IMR-90 (cell line): ENCODE measurements at regions not wholly inside any gene's neighbourhood (a gene's known extent, or its start where the extent isn't known, plus 50 kb on each side); places are given as distances from the start of the nearest gene placed in this dataset.

Source experiments
- ATAC-seq: fragments of 200-7000 bp; cut with Tn5 transposase; 2 replicates; pipeline ENCODE4 v1.9.1; 2020; ENCODE audit warnings: low read depth, mild to moderate bottlenecking, moderate library complexity
- BruUV-seq: library from RNA; stranded (reverse); fragments of 400-500 nt; replicated peaks from 2 replicates; lab custom pipeline; 2021; lab: Mats Ljungman, UMichigan
- CTCF ChIA-PET: fragments of 300-600 bp; formaldehyde crosslinking; extraction: SDS; loops from one replicate; lab custom pipeline; 2021; ENCODE audit warnings: antibody characterized with exemption; lab: Yijun Ruan, JAX
- POLR2A ChIA-PET: fragments of 300-600 bp; sonication (Branson Sonifier 250); formaldehyde crosslinking; loops from one replicate; lab custom pipeline; 2022; ENCODE audit warnings: antibody characterized with exemption; ENCODE audit not compliant: unreplicated experiment; lab: Charles Lee
- DNase-seq: peaks from one replicate; pipeline ENCODE4 v3.0.0; 2013
- H2AFZ ChIP-seq: replicated peaks from 2 replicates; pipeline ENCODE3; 2013; ENCODE audit warnings: low read length, mild to moderate bottlenecking; ENCODE audit not compliant: poor library complexity
- H2AK5ac ChIP-seq: 2 replicates; pipeline ENCODE4 v1.6.1; 2013; ENCODE audit warnings: low read depth, low read length, inconsistent platforms
- H2AK9ac ChIP-seq: replicated peaks from 2 replicates; pipeline ENCODE3; 2013; ENCODE audit warnings: mild to moderate bottlenecking, low read depth, low read length, moderate library complexity; ENCODE audit not compliant: poor library complexity
- H2BK120ac ChIP-seq: 2 replicates; pipeline ENCODE4 v1.6.1; 2013; ENCODE audit warnings: low read depth, low read length, inconsistent platforms
- H2BK15ac ChIP-seq: 3 replicates; pipeline ENCODE4 v1.6.1; 2013; ENCODE audit warnings: low read depth, low read length, inconsistent platforms
- H2BK20ac ChIP-seq: 2 replicates; pipeline ENCODE4 v1.6.1; 2013; ENCODE audit warnings: low read depth, mild to moderate bottlenecking, inconsistent platforms, low read length, moderate library complexity
- H2BK5ac ChIP-seq: 2 replicates; pipeline ENCODE4 v1.6.1; 2013; ENCODE audit warnings: mild to moderate bottlenecking, low read depth, low read length, inconsistent platforms; ENCODE audit not compliant: poor library complexity, severe bottlenecking
- H3K14ac ChIP-seq: replicated peaks from 2 replicates; pipeline ENCODE4 v1.6.1; 2013; ENCODE audit warnings: low read depth, low read length, inconsistent platforms
- H3K18ac ChIP-seq: 2 replicates; pipeline ENCODE4 v1.6.1; 2013; ENCODE audit warnings: low read depth, low read length, control low read depth
- H3K23ac ChIP-seq: 2 replicates; pipeline ENCODE4 v1.6.1; 2013; ENCODE audit warnings: low read depth, low read length, inconsistent platforms
- H3K27ac ChIP-seq: 2 replicates; pipeline ENCODE4 v1.5.1; 2013; ENCODE audit warnings: mild to moderate bottlenecking, control low read depth, low read length; ENCODE audit not compliant: insufficient read depth
- H3K27me3 ChIP-seq: 2 replicates; pipeline ENCODE4 v1.6.1; 2013; ENCODE audit warnings: low read length; ENCODE audit not compliant: control insufficient read depth, insufficient read depth
- H3K36me3 ChIP-seq: 2 replicates; pipeline ENCODE4 v1.6.1; 2013; ENCODE audit warnings: low read length, mixed read lengths; ENCODE audit not compliant: control insufficient read depth, insufficient read depth
- H3K4ac ChIP-seq: 2 replicates; pipeline ENCODE4 v1.6.1; 2013; ENCODE audit warnings: low read depth, low read length, inconsistent platforms
- H3K4me1 ChIP-seq: 2 replicates; pipeline ENCODE4 v1.6.1; 2013; ENCODE audit warnings: low read length, mixed read lengths; ENCODE audit not compliant: control insufficient read depth, insufficient read depth
- H3K4me2 ChIP-seq: 2 replicates; pipeline ENCODE4 v1.6.1; 2013; ENCODE audit warnings: low read depth, mild to moderate bottlenecking, control low read depth, low read length, moderate library complexity
- H3K4me3 ChIP-seq: 2 replicates; pipeline ENCODE4 v1.5.1; 2013; ENCODE audit warnings: low read depth, mild to moderate bottlenecking, control low read depth, low read length, moderate library complexity; ENCODE audit not compliant: insufficient read depth
- H3K56ac ChIP-seq: 2 replicates; pipeline ENCODE4 v1.6.1; 2013; ENCODE audit warnings: low read length, inconsistent platforms; ENCODE audit not compliant: insufficient read depth; ENCODE audit errors: extremely low read depth
- H3K79me1 ChIP-seq, 2 experiments: 2 replicates each; pipeline ENCODE4 v1.6.1; 2013; ENCODE audit warnings: low read length in 2 of 2, inconsistent platforms in 1 of 2, low read depth in 1 of 2
- H3K9ac ChIP-seq: 2 replicates; pipeline ENCODE4 v1.6.1; 2013; ENCODE audit warnings: low read depth, low read length, control low read depth
- H3K9me1 ChIP-seq: 2 replicates; pipeline ENCODE4 v1.6.1; 2013; ENCODE audit warnings: low read length, inconsistent platforms; ENCODE audit not compliant: insufficient read depth
- H3K9me3 ChIP-seq: 2 replicates; pipeline ENCODE4 v1.6.1; 2013; ENCODE audit warnings: low read length; ENCODE audit not compliant: control insufficient read depth, insufficient read depth
- H4K20me1 ChIP-seq: 2 replicates; pipeline ENCODE4 v1.6.1; 2013; ENCODE audit warnings: low read length, inconsistent platforms; ENCODE audit not compliant: insufficient read depth
- H4K5ac ChIP-seq: 2 replicates; pipeline ENCODE4 v1.6.1; 2013; ENCODE audit warnings: mild to moderate bottlenecking, low read depth, low read length, control low read depth
- H4K8ac ChIP-seq, 2 experiments: 2 replicates each; pipeline ENCODE4 v1.6.1; 2013; ENCODE audit warnings: low read depth in 2 of 2, low read length in 2 of 2, control low read depth in 1 of 2, inconsistent platforms in 1 of 2
- H4K91ac ChIP-seq: 2 replicates; pipeline ENCODE4 v1.6.1; 2013; ENCODE audit warnings: low read depth, low read length, inconsistent platforms; ENCODE audit not compliant: insufficient read depth
- CEBPB ChIP-seq: IDR thresholded peaks from 2 replicates; pipeline ENCODE4 v1.6.1; 2012; ENCODE audit warnings: low read depth, low read length, improper control_type of control experiment
- CHD1 ChIP-seq: IDR thresholded peaks from 2 replicates; pipeline ENCODE4 v1.6.1; 2012; ENCODE audit warnings: low read depth, low read length, improper control_type of control experiment
- FOS ChIP-seq: fragments of 150-350 bp; IDR thresholded peaks from 2 replicates; pipeline ENCODE4 v1.6.1; 2016; ENCODE audit warnings: low read depth, low read length
- MAFK ChIP-seq: IDR thresholded peaks from 2 replicates; pipeline ENCODE4 v1.6.1; 2012; ENCODE audit warnings: low read depth, low read length, improper control_type of control experiment
- MAZ ChIP-seq: IDR thresholded peaks from 2 replicates; pipeline ENCODE4 v1.6.1; 2012; ENCODE audit warnings: low read depth, mild to moderate bottlenecking, low read length, improper control_type of control experiment, moderate library complexity, borderline replicate concordance
- MXI1 ChIP-seq: IDR thresholded peaks from 2 replicates; pipeline ENCODE4 v1.6.1; 2012; ENCODE audit warnings: low read depth, mild to moderate bottlenecking, low read length, moderate library complexity, borderline replicate concordance
- RFX5 ChIP-seq: IDR thresholded peaks from 2 replicates; pipeline ENCODE4 v1.8.0; 2012; ENCODE audit warnings: low read depth, mild to moderate bottlenecking, low read length, moderate library complexity
- WGBS, 2 experiments: methylation state at CpG; one replicate each; pipeline versions ENCODE4 v1.1.5 to v1.1.7; 2013; ENCODE audit warnings: missing lambda C conversion rate in 2 of 2; ENCODE audit not compliant: insufficient read length in 1 of 2; ENCODE audit errors: extremely low coverage in 2 of 2; 5-methylcytosine and 5-hydroxymethylcytosine counted together
- dilution Hi-C: fragments of 300-500 bp; cut with HindIII; formaldehyde crosslinking; loops from one replicate; pipeline ENCODE4 v1.14.3; 2018; ENCODE audit warnings: low sequenced_read_pairs; ENCODE audit not compliant: unreplicated experiment
- in situ Hi-C: fragments of 300-500 bp; cut with MboI; formaldehyde crosslinking; loops from 3 replicates; pipeline ENCODE4 v1.14.3; 2019; ENCODE audit warnings: low sequenced_read_pairs, inconsistent platforms, mixed read lengths
- intact Hi-C: fragments of 100-400 bp; cut with micrococcal nuclease; formaldehyde crosslinking; loops from 2 replicates; pipeline ENCODE4 v1.10.0; 2022
- TF ChIP-seq, protein P1 (sequence below): fragments of 150-350 bp; IDR thresholded peaks from 2 replicates; pipeline ENCODE4 v1.6.1; 2016; ENCODE audit warnings: low read depth, mild to moderate bottlenecking, low read length, moderate library complexity, borderline replicate concordance
- TF ChIP-seq, protein P2 (sequence below): fragments of 150-350 bp; IDR thresholded peaks from 2 replicates; pipeline ENCODE4 v1.6.1; 2017; ENCODE audit warnings: mild to moderate bottlenecking, antibody characterized with exemption, low read length, low read depth

DNA sequence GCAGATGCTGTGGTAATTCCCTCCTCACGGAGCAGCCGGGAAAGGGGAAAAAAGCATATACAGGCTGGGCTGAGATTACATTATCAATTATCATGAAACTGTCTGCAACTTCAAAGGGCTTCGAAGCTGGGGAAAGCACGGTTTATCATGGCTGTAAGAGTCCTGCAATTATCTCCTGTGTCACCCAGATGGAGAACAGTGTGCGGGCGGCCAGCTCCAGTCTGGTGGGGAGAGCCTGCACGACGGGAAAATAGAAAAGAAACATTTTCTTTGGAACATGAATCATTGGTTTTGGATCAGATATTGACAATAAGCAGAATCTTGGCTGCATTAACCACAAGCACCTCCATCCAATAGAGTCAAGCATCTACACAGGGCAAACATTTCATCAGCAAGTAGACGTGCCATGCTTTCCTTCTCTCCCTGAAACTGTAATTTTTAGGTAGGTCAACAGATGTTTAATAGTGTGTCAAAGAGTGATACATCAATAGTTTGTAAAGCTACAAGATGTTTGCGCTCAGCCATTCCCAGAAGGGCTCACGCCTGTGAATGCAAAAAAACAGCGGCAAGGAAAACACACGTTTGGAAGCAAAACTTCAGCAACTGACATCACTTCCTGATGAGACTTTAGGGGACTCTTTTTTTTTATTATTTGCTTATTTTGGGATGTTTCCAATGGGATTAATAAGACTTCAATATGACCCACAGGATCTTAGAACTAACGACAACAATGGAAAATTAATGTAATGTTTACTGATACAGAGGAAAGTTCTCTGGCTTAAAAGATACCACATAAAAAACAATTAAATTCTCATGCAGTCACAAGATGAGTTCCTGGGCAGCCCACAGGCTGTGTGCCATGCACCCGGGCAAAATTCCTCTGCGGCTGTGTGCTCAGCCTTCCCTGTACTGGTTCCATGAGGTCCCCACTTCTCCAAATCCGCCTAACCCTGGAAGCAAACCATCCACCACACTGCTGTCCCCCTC lies 111.0 kb upstream of the SALL3 start:
- Histone ChIP-seq H3K79me1 (no peaks in the 10 kb centered on the region), H3K9me1 (no peaks in the 10 kb centered on the region), H3K36me3 (no peaks in the 10 kb centered on the region), H3K18ac (no peak overlapping the region), H2AK5ac (no peak overlapping the region), H3K4me1 (no peaks in the 10 kb centered on the region), H3K56ac (no peak overlapping the region), H3K27me3 (no peaks in the 10 kb centered on the region), H4K91ac (no peak overlapping the region), H4K5ac (no peak overlapping the region), H3K9me3 (peaks cover 33% of the 10 kb centered on the region), H2AK9ac (no peak overlapping the region), H2BK120ac (no peak overlapping the region), H3K4ac (no peak overlapping the region), H2AFZ (no peak overlapping the region), H3K14ac (no peak overlapping the region), H4K8ac (no peak overlapping the region), H3K4me3 (no peak overlapping the region), H3K23ac (no peak overlapping the region), H2BK5ac (no peak overlapping the region), H4K20me1 (no peaks in the 10 kb centered on the region), H3K4me2 (no peak overlapping the region), H2BK20ac (no peak overlapping the region), H3K9ac (no peak overlapping the region), H2BK15ac (no peak overlapping the region), H3K27ac (no peak overlapping the region)
- in situ Hi-C loops (no loop called here), intact Hi-C loops (no loop called here), dilution Hi-C loops (no loop called here)
- no TSS peak for BruUV-seq
- ChIA-PET POLR2A (no interaction called here), CTCF (no interaction called here)
- WGBS, 2 experiments: 40% methylated on average over 5 of the region's 17 CpGs; no CpG with 5 or more reads in 1 of the 2 experiments
- no peak for TF ChIP-seq CHD1
- TF ChIP-seq MXI1: no peak
- no peak for TF ChIP-seq FOS
- TF ChIP-seq MAFK: no peak
- no peak for TF ChIP-seq MAZ
- TF ChIP-seq RFX5: no peak
- TF ChIP-seq CEBPB: no peak
- TF ChIP-seq, protein P1, sequence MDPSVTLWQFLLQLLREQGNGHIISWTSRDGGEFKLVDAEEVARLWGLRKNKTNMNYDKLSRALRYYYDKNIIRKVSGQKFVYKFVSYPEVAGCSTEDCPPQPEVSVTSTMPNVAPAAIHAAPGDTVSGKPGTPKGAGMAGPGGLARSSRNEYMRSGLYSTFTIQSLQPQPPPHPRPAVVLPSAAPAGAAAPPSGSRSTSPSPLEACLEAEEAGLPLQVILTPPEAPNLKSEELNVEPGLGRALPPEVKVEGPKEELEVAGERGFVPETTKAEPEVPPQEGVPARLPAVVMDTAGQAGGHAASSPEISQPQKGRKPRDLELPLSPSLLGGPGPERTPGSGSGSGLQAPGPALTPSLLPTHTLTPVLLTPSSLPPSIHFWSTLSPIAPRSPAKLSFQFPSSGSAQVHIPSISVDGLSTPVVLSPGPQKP: no peak
- TF ChIP-seq, protein P2, sequence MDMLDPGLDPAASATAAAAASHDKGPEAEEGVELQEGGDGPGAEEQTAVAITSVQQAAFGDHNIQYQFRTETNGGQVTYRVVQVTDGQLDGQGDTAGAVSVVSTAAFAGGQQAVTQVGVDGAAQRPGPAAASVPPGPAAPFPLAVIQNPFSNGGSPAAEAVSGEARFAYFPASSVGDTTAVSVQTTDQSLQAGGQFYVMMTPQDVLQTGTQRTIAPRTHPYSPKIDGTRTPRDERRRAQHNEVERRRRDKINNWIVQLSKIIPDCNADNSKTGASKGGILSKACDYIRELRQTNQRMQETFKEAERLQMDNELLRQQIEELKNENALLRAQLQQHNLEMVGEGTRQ: no peak
- ATAC-seq: no peak
- no peak for DNase-seq
